Subcutaneous abdominal adipose tissue (tissue), 5 donors: ENCODE measurements at regions not wholly inside any gene's neighbourhood (a gene's known extent, or its start where the extent isn't known, plus 50 kb on each side); places are given as distances from the start of the nearest gene placed in this dataset.
"Not testable (repeated sequence)": the region's sequence is repeated elsewhere in the genome, so short reads cannot be mapped to it uniquely, and the experiment has no call there.

Source experiments
- H3K27ac ChIP-seq: one replicate; pipeline ENCODE4 v1.7.0; 2013; ENCODE audit warnings: low read depth, mild to moderate bottlenecking, inconsistent platforms, low read length, moderate library complexity
- H3K27me3 ChIP-seq, 5 donors: one replicate each; pipeline ENCODE4 v1.7.0; 2013; ENCODE audit warnings: low read length in 5 of 5, inconsistent platforms in 1 of 5; ENCODE audit not compliant: control insufficient read depth in 5 of 5, insufficient read depth in 4 of 5
- H3K36me3 ChIP-seq, 5 donors: one replicate each; pipeline ENCODE4 v1.7.0; 2013; ENCODE audit warnings: low read length in 5 of 5; ENCODE audit not compliant: control insufficient read depth in 5 of 5, insufficient read depth in 5 of 5
- H3K4me1 ChIP-seq, 5 donors: one replicate each; pipeline ENCODE4 v1.7.0; 2013; ENCODE audit warnings: low read length in 5 of 5, mild to moderate bottlenecking in 3 of 5, moderate library complexity in 1 of 5; ENCODE audit not compliant: control insufficient read depth in 5 of 5, insufficient read depth in 5 of 5
- H3K4me3 ChIP-seq, 5 donors: one replicate each; pipeline ENCODE4 v1.7.0; 2013; ENCODE audit warnings: low read length in 5 of 5, low read depth in 1 of 5
- H3K9ac ChIP-seq, 5 donors: one replicate each; pipeline ENCODE4 v1.7.0; 2013; ENCODE audit warnings: low read length in 5 of 5, mild to moderate bottlenecking in 4 of 5, moderate library complexity in 3 of 5
- H3K9me3 ChIP-seq, 5 donors: one replicate each; pipeline ENCODE4 v1.7.0; 2013; ENCODE audit warnings: low read length in 5 of 5; ENCODE audit not compliant: control insufficient read depth in 5 of 5
- donor health status: healthy.
- donor health status: healthy.
- donor health status: healthy.
- donor health status: healthy.
- donor health status: healthy.

- not testable (repeated sequence) for H3K4me3 ChIP-seq, H3K36me3 ChIP-seq, H3K27me3 ChIP-seq, H3K27ac ChIP-seq, H3K9ac ChIP-seq, H3K4me1 ChIP-seq, H3K9me3 ChIP-seq
These were observed 219.4 kb downstream of the CYB561 start for GRCh38 chr17:63226720-63227119.

GRCh38 chr17:63231015-63231620, 215.0 kb downstream of the CYB561 start:
- H3K4me1 ChIP-seq, H3K27ac ChIP-seq, H3K36me3 ChIP-seq, H3K9me3 ChIP-seq, H3K27me3 ChIP-seq, H3K4me3 ChIP-seq, H3K9ac ChIP-seq: not testable (repeated sequence)

- Histone ChIP-seq H3K4me1 (no peaks in the 10 kb centered on the region), H3K9ac (no peak overlapping the region), H3K9me3 (peaks cover 0 to 8% (median 4%) of the 10 kb centered on the region in 5 donors), H3K4me3 (no peak overlapping the region), H3K27ac (no peak overlapping the region), H3K27me3 (no peaks in the 10 kb centered on the region), H3K36me3 (peaks cover 0 to 3% (median 0%) of the 10 kb centered on the region in 5 donors)
These were observed 213.4 kb downstream of the CYB561 start for GRCh38 chr17:63232565-63233310.

GRCh38 chr17:63240106-63240505, 206.0 kb downstream of the CYB561 start:
- Histone ChIP-seq H3K9me3 (peaks cover 0 to 6% (median 4%) of the 10 kb centered on the region in 5 donors), H3K27me3 (no peaks in the 10 kb centered on the region), H3K4me1 (no peaks in the 10 kb centered on the region), H3K27ac (no peak overlapping the region), H3K9ac (no peak overlapping the region), H3K4me3 (no peak overlapping the region), H3K36me3 (peaks cover 0 to 14% (median 3%) of the 10 kb centered on the region in 5 donors)

GRCh38 chr17:63246344-63246743, 199.8 kb downstream of the CYB561 start:
- H3K4me3 ChIP-seq = no peak overlapping the region
- H3K27ac ChIP-seq = no peak overlapping the region
- peaks cover 0 to 8% (median 0%) of the 10 kb centered on the region in 5 donors for H3K4me1 ChIP-seq
- peaks cover 0 to 4% (median 0%) of the 10 kb centered on the region in 5 donors for H3K36me3 ChIP-seq
- H3K27me3 ChIP-seq = no peaks in the 10 kb centered on the region
- H3K9me3 ChIP-seq = peaks cover 0 to 6% (median 4%) of the 10 kb centered on the region in 5 donors
- H3K9ac ChIP-seq = no peak overlapping the region

GRCh38 chr17:63247706-63248105, 198.4 kb downstream of the CYB561 start:
- no peak overlapping the region for H3K4me3 ChIP-seq
- peaks cover 0 to 6% (median 4%) of the 10 kb centered on the region in 5 donors for H3K9me3 ChIP-seq
- H3K9ac ChIP-seq = no peak overlapping the region
- no peak overlapping the region for H3K27ac ChIP-seq
- H3K27me3 ChIP-seq = no peaks in the 10 kb centered on the region
- H3K36me3 ChIP-seq = peaks cover 0 to 4% (median 0%) of the 10 kb centered on the region in 5 donors
- peaks cover 0 to 8% (median 0%) of the 10 kb centered on the region in 5 donors for H3K4me1 ChIP-seq

- no peaks in the 10 kb centered on the region for H3K27me3 ChIP-seq
- H3K4me1 ChIP-seq = peaks cover 0 to 8% (median 0%) of the 10 kb centered on the region in 5 donors
- H3K36me3 ChIP-seq = no peaks in the 10 kb centered on the region
- H3K4me3 ChIP-seq = no peak overlapping the region
- H3K9ac ChIP-seq = no peak overlapping the region
- no peak overlapping the region for H3K27ac ChIP-seq
- peaks cover 0 to 2% (median 0%) of the 10 kb centered on the region in 5 donors for H3K9me3 ChIP-seq
These were observed 196.7 kb downstream of the CYB561 start for GRCh38 chr17:63249256-63250004.

- no peaks in the 10 kb centered on the region for H3K36me3 ChIP-seq
- no peaks in the 10 kb centered on the region for H3K9me3 ChIP-seq
- no peak overlapping the region for H3K27ac ChIP-seq
- no peaks in the 10 kb centered on the region for H3K27me3 ChIP-seq
- H3K4me1 ChIP-seq = peaks cover 0 to 8% (median 0%) of the 10 kb centered on the region in 5 donors
- H3K4me3 ChIP-seq = no peak overlapping the region
- no peak overlapping the region for H3K9ac ChIP-seq
These were observed 195.3 kb downstream of the CYB561 start for GRCh38 chr17:63250830-63251229.

- Histone ChIP-seq H3K36me3 (peaks cover 0 to 2% (median 0%) of the 10 kb centered on the region in 5 donors), H3K9me3 (no peaks in the 10 kb centered on the region), H3K4me3 (no peak overlapping the region), H3K27me3 (no peaks in the 10 kb centered on the region), H3K4me1 (no peaks in the 10 kb centered on the region), H3K27ac (no peak overlapping the region), H3K9ac (no peak overlapping the region)
These were observed 187.3 kb downstream of the CYB561 start for GRCh38 chr17:63258785-63259184.
